ENCODE measurements at regions not wholly inside any gene's neighbourhood (a gene's known extent, or its start where the extent isn't known, plus 50 kb on each side); places are given as distances from the start of the nearest gene placed in this dataset.
"Not testable (repeated sequence)": the region's sequence is repeated elsewhere in the genome, so short reads cannot be mapped to it uniquely, and the experiment has no call there.

DNA sequence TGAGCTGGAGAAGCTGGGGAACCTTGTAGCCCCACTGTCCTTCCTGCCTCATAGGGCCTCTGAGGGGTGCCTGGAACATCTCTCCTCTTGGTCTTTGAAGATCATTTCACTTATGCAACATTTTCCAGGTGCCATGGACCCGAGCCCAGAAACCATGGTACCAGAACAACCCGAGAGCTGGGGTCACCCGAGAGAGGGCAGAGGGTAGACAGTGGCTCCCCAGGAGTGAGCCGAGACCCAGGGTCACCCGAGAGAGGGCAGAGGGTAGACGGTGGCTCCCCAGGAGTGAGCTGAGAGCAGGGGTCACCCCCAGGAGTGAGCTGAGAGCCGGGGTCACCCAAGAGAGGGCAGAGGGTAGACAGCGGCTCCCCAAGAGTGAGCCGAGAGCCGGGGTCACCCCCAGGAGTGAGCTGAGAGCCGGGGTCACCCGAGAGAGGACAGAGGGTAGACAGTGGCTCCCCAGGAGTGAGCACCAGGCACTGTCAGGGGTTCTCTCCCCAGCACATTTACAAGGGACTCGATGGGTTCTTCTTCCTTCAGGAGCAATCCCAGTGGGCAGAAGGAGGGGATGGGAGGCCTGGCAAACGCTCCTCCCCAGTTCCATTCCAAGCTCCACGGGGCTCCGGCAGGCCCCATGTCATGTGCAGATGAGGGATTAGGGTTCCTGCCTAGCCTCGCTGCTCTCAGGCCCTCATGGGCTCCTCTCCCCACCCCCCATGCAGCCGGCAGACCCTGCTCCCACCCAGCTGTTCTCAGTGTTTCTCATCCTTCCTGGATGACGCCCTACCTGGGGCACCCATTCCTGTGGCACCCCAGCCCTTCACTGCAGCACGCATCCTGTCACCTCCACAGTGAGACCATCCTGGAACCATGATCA lies 163.5 kb downstream of the RTP5 start:
- DNase-seq = peak; percentile 25

DNA sequence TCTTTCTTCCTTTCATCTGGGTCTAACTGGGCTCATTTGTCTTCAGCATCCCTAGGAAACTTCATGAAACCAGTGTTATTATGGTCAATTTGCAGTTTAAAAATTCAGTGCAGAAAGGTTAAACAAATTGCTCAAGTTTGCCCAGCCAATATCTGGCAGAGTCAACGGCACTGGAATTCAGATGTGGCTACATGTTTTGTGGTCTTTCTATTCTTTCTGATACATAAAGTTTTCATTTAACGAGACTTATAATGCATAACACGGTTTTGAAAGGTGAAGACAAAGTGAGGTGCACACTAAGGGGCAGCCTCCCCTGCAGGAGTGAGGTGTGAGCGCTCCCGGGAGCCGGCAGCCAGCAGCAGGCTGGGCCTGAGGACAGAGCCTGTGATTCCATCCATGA lies 164.6 kb downstream of the RTP5 start:
- DNase-seq = peak; percentile 20

DNA sequence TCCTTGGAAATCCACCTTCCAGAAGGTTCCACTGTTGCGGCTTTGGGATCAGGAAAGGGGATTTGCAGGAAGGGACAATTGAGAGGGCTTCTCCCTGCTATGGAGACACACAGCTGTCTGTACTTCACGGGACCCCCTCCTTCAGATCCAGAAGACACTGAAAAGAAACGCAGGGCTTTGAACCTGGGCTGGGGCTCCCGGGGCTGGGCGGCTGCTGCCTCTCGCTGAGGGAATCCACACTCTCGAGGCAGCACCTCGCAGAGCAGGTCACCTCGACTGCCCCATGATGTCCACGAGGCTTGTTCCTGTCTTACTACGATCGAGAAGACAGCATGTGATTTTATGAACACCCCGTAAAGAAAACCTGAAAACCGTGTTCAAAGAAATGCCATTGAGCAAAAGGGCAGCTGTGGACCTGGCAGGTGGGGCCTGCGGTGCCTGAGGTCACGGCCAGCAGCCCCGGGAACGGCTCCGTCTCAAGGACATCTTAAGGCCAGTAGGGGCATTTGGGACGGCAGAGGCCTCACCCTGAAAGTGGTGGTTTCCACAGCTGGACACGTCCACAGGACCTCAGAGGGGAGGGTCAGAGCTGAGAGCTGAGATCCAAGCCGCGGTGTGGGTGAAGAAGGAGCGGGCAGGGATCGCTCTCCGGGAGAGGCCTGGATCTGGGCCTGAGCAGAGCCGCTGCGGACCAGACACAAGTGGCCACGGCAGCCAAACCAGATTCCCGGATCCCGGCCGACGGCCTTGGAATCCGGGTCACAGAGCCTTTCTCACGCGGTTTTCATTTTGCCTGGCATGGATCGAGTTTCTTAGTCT lies 165.7 kb downstream of the RTP5 start:
- peak; percentile 49 for DNase-seq

DNA sequence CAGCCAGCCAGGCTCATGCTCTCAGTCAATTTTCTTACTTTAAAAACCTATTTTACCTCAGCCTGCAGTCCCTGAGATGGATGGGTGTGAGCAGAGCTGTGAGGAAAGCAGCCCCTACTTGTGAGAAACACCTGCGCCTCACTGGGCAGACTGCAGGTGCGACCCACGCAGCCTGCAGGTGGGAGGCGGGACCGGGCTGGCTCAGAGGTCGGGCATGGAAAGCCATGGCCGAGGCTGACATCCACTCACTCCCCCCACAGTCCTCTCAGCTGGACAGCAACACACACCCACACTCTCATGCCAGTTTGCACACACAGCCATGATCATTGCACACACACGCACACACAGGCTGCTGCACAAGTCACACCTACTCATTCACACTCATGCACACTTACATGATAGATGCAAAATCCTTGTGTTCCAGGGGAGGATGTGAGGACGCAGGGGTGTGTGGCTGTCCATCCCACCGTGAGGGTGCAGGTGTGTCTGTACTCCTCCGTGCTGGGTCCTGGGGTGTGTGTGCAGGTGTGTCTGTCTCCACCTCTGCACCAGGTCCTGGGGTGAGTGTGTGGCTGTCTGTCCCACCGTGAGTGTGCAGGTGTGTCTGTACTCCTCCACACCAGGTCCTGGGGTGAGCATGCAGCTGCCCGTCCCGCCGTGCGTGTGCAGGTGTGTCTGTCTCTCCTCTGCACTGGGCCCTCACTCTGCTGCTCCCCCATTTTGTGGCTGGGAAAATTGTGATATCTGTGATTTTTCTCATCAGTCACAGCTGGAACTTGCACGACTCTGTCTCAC lies 166.5 kb downstream of the RTP5 start:
- peak; percentile 49 for DNase-seq

DNA sequence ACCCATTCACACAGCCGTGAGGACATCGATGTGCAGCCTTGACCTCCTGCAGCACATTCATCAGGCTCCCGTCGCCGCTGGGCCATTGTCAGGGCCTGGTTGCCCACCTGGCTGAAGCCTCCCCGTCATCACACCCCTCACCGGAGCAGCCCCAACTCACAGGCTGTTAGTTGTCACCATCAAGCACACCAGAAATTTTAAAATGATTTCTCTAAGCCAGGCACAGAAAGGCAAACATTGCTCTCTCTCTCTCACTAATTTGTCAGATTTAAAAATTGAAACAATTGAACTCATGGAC lies 167.1 kb downstream of the RTP5 start:
- peak; percentile 30 for DNase-seq

DNA sequence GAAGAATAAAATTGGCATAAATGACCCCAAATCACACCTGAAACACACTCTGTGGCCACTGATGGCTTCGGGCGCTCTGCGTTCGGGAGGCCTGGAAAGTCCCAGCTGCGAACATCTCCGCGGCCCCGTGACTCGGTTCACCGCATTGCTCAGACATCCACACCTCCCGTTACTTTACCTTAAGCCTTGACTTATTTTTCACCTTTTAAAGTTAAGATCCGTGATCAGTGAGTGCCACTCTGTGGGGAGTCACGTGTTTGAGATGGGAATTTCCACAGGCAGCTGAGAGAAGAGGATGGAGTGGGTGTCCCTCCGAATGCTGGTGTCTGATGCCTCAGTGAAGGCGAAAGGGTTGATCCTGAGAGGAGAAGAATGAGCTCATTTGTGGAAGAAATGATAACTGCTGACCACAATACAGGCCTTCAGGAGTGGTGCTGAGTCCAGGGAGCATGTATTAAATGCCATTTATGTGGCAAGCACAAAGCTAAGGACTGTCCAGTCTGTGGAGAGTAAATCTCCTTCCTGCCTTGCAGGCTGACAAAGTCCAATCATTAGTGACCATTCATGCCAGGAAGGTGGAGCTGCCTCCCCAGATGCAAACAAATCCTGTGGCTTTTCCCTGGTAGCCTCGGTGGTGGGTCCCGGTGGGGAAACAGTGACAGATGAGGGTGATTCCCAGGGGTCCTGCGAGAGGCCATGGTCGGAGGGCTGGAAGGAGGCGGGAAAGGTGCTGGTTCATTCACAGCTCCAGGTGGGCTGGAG lies 168.8 kb downstream of the RTP5 start:
- peak; percentile 30 for DNase-seq

DNA sequence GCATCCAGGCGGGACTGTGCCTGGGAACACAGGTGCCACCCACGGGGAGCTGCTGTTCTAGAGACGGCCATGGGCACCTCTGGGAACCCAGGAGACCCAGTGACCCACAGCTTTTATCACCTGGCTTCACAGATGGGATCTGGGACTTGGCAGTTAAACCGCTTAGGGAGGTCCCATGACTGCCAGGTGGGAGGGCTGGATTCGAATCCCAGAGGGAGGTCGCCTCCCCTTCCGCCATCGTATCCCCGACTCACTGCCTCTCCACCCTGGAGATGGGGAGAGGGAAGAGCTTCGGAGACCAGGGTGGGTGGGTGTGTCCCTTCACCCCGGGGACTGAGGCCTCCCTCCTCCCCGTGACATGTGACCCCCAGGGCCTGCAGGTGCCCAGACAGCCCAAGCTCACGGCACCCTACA lies 169.4 kb downstream of the RTP5 start:
- peak; percentile 36 for DNase-seq

DNA sequence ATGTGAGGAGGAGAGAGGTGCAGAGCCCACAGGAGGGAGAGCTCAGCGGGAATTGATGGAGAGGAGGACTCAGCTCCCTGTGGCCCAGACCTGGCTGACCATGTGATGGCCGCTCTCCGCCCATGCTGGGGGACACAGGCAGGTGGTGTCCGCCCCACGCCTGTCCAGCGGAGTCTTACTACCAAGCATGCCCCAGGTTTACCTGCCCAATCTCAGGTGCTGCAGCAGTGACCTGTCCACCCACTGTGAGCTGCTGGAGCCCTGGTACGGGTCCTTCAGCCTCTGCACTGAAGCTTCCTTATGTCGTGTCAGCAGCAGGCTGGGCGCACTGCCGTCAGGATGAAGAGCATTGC lies 170.8 kb downstream of the RTP5 start:
- DNase-seq = no peak

DNA sequence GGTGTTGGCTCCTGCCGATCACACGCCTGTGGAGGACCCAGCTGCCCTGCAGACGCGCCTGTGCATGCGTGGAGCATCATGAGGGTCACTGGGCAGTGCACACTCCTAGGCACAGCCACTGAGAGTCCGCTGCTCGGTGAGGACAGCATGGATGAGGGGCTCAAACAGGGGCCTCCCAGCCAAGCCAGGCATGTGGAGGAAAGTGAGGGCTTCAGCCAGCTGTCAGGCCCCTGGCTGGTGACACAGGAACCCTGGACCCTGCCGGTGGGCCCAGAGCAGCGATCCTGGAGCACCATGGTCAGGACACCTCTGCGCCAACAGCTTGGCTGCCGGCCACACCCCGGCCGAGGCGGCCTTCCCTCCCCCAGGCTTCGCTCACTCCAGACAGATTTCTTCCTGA lies 171.2 kb downstream of the RTP5 start:
- no peak for DNase-seq

DNA sequence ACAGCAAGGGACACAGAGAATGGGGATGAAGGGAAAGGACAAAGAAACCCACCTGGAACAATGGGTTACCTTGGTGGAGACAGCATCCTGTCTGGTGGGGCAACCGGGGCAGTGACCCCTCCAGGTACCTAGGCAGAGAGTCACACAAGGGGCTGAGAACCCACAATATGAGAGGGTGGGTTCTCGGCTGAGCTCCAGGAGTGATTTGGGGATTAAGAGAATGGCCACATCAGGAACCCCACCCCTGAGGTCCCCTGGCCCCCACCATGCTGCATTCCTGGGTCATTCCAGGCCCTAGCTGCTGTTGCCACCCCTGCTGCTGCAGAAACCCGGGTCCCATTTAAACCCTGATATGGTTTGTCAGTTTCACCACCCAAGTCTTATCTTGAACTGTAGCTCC lies 172.3 kb downstream of the RTP5 start:
- DNase-seq = peak; percentile 12

DNA sequence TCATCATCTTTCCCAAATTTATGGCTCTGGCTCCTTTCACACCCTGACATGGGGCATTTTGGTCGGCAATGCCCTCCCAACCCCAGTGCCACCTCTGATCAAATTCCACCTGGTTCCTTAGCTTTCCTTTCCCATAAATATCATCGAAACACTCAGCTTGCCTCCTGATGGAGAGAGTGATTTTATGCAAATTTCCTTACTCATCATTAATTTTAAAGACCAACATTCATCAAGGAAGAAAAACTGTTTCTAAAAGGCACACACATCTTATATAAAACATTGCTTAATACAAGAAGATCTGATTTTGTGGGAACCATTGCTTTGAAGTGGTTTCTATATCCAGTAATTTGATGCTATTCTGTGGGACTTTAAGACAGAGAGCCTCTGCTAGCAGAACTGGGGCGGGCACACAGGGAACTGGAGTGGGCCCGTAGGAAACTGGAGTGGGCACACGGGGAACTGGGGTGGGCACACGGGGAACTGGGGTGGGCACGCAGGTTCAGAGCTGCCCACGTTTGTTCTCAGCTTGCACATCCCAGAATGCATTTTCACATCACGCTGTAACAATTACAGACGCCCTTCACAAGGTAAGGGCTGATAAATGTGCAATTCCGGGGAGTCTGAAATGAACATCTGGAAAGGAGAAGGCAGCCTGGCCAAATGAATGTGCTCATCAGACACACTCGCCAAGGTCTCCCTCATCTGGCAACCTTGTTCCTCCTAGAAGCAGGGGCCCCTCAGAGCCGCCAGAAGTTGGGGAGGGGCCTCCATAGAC lies 174.2 kb downstream of the RTP5 start:
- peak; percentile 8 for DNase-seq

DNA sequence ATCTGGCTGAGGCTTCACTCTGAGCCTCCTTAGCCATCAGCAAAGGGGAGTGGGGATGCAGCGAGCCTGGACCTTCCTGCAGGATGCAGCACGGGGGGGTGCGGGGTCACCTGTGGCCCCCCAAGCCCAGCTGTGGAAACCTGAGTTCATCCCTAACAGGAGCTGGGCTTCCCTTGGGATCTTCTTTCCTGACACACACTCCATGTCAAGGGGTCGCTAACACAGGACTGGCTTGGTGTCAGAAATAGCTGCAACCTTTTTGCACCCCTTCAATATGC lies 174.7 kb downstream of the RTP5 start:
- peak; percentile 36 for DNase-seq

DNA sequence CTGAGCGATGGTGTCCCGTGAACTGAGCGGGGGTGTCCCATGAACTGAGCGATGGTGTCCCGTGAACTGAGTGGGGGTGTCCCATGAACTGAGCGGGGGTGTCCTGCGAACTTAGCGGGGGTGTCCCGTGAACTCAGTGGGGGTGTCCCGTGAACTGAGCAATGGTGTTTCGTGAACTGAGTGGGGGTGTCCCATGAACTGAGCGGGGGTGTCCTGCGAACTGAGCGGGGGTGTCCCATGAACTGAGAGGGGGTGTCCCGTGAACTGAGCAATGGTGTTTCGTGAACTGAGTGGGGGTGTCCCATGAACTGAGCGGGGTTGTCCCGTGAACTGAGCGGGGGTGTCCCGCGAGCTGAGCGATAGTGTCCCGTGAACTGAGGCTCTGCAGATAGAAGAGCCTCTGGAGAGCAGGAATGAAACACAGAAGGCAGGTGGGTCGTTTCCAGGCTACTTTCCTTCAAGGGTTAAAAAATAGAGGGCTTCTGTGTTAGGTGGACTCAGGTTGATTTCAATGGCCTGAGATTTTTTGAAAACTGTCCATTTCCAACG lies 176.1 kb downstream of the RTP5 start:
- peak; percentile 21 for DNase-seq

DNA sequence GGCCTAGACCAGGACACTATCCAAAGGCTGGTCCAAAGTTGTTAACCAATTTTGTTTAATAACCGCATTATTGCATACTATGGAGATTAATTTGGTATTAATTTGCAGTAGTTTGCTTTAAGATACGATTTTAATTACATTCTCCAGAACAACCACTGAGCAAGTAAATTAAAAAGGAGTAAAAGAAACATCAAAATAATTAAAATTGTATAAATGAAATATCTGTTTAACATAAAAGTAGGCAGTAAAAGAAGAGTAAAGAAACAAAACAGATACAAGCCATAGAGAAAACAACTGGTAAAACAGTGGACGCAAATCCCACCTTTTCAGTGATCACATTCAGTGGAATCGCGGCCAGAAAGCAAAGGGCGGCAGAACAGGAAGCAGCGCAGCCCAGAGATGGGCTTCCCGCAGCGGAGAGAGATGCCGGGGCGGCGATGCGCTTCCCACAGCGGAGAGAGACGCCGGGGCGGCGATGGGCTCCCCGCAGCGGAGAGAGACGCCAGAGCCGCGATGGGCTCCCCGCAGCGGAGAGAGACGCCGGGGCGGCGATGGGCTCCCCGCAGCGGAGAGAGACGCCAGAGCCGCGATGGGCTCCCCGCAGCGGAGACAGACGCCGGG lies 176.8 kb downstream of the RTP5 start:
- peak; percentile 50 for DNase-seq

DNA sequence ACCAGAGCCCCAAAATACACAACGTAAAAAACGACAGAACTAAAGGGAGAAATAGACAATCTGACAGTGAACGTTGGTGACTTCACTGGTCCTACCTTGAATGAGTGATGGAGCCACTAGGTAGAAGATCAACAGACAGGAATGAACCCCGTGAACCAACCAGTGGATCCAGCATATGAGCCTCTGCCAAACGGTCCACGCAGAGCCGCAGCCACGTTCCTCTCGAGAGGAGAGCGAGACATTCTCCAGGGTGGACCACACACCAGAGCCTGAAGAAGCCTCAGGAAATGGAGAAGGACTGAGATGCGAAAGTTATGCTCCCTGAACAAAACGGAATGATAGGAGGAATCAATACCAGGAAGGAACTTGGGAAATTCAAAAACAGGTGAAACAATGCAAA lies 178.4 kb downstream of the RTP5 start:
- DNase-seq = no peak

DNA sequence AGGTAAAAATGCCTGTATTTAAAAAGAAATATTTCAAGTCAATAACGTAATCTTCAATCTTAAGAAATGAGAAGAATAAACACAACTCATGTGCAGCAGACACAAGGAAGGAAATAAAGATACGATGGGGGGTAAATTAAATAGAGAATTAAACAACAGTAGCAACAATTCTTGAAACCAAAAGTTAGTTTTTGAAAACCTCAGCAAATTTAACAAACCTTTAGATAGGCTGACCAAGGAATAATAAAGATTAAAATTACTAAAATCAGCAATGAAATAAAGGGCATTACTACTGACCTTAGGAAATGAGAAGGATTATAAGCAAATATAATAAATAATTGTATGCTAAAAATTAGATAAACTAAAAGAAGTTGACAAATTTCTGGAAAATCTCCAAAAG lies 178.9 kb downstream of the RTP5 start:
- DNase-seq = no peak

DNA sequence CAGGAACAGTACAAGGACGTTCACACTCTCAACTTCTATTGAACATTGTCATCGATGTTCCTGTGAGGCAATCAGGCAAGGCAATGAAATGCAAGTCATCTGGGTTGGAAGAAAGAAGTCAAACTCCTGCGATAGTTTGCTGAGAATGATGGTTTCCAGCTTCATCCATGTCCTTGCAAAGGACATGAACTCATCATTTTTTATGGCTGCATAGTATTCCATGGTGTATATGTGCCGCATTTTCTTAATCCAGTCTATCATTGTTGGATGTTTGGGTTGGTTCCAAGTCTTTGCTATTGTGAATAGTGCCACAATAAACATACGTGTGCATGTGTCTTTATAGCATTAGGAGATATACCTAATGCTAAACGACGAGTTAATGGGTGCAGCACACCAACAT lies 180.0 kb downstream of the RTP5 start:
- not testable (repeated sequence) for DNase-seq

DNA sequence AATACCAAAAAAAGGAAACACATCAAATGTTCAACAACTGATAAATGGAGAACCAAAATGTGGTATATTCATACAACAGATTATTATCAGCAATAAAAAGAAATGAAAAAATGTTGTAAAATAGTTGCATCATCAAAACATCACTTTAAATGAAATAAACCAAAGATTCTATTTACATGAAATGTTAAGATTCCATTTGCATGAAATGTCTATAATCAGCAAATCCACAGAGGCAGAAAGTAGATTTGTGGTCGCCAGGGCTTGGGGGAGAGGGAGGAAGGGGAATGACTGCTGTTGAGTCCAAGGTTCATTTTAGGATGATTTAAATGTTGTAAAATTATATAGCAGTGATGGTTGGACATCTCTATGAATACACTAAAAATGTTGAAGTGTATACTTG lies 181.9 kb downstream of the RTP5 start:
- no peak for DNase-seq

DNA sequence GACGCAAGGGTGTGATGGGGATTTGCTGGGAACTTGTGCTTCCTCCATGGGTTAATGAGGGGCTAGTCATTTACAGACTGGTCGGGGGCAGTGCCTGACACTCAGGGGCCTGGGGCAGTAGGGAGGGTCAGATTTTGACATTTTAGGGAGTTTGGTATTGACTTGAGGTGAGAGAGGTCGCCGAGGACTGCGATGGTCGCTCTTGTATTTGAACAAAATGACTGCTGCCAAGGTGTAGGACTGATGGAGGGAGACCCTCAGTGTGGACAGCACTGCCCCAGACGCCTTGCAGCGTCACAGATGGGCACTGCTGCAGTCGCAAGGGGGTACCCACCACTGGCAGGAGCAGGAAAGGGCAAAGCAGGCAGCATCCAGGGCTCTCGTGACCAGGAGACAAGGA lies 182.9 kb downstream of the RTP5 start:
- peak; percentile 37 for DNase-seq

DNA sequence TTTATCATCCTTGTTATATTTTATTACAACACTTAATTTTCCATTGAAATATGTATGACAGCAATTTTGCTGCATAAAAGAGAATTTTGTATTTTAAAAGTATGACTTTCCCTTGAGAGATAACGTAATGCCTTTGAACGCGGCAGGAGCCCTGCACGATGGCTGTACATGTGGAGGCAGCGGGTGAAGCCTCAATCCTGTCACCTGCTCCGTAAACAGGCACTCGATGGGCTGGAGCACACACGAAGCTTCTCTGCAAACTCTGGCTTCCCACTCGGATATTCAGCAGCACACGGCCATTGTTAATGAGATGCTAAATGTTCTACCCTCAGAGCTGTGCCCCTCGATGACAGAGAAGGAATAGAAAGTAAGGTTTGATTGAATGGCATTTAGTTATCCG lies 184.4 kb downstream of the RTP5 start:
- no peak for DNase-seq

DNA sequence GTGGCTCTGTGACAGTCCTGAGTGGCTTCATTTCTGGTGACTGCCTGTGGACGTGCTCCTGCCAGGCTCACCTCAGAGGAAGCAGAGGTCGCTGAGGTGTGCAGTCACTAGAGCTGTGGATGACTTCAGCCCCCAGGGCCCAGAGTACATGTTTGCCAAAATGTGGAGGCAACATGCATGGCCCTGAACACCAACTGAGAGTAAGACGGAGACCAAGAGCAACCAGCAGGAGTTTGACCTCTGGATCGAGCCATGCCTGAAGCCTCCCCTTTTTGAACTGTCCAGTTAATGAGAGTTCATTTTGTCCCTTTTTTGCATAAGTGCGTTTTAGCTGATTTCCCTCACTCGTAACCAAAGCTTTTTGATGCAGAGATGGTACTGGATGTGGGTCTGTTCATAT lies 184.9 kb downstream of the RTP5 start:
- DNase-seq = peak; percentile 16

Measured in islet precursor cell (in vitro differentiated cells).